ENCODE measurements at regions not wholly inside any gene's neighbourhood (a gene's known extent, or its start where the extent isn't known, plus 50 kb on each side); places are given as distances from the start of the nearest gene placed in this dataset.
A peak's percentile ranks its signal among the peaks of the same experiment; 100 is the strongest.

GRCh38 chr7:49243521-49243920 is 319.2 kb downstream of the CDC14C start:
- Histone ChIP-seq H3K4me1 (replicated peaks; ENCODE audit: insufficient read depth) (no peaks in the 10 kb centered on the region), H3K27ac (no peak overlapping the region), H4K20me1 (ENCODE audit: insufficient read depth) (no peaks in the 10 kb centered on the region), H3K36me3 (ENCODE audit: low read depth) (no peaks in the 10 kb centered on the region), H3K79me2 (ENCODE audit: low read depth) (no peaks in the 10 kb centered on the region), H2AFZ (no peak overlapping the region), H3K27me3 (ENCODE audit: insufficient read depth, low read depth) (no peaks in the 10 kb centered on the region), H3K9me2 (ENCODE audit: insufficient read depth) (no peaks in the 10 kb centered on the region), H3K9me3 (ENCODE audit: insufficient read depth, low read depth) (no peaks in the 10 kb centered on the region), H3K4me2 (no peak overlapping the region), H3K4me3 (no peak overlapping the region), H3F3A (ENCODE audit: insufficient read depth, low read depth) (no peaks in the 10 kb centered on the region)
- ChIA-PET POLR2A (ENCODE audit: unreplicated experiment) (no interaction called here), CTCF (no interaction called here)
- intact Hi-C loops (cut with micrococcal nuclease; ENCODE audit: unreplicated experiment) = no loop called here
- peak; percentile 32; the same call in 1 of the 2 replicates for TF ChIP-seq CTCF (conservative IDR thresholded peaks at IDR 0.05)
- no peak for TF ChIP-seq EZH2 (IDR thresholded peaks at IDR 0.05; ENCODE audit: low read depth)
- no TSS peak for BruUV-seq (replicated peaks)
- no peak for DNase-seq

GRCh38 chr7:49244543-49244942 is 320.2 kb downstream of the CDC14C start:
- CTCF ChIA-PET = no interaction called here
- H3F3A ChIP-seq (ENCODE audit: insufficient read depth, low read depth) = no peaks in the 10 kb centered on the region

GRCh38 chr7:49245062-49245461 is 320.7 kb downstream of the CDC14C start:
- CTCF ChIA-PET = no interaction called here
- Histone ChIP-seq H3K4me2 (no peak overlapping the region), H3F3A (ENCODE audit: insufficient read depth, low read depth) (no peaks in the 10 kb centered on the region), H2AFZ (no peak overlapping the region), H3K79me2 (ENCODE audit: low read depth) (no peaks in the 10 kb centered on the region), H4K20me1 (ENCODE audit: insufficient read depth) (no peaks in the 10 kb centered on the region), H3K36me3 (ENCODE audit: low read depth) (no peaks in the 10 kb centered on the region), H3K4me1 (replicated peaks; ENCODE audit: insufficient read depth) (no peaks in the 10 kb centered on the region), H3K4me3 (no peak overlapping the region), H3K27me3 (ENCODE audit: insufficient read depth, low read depth) (no peaks in the 10 kb centered on the region), H3K27ac (no peak overlapping the region), H3K9me2 (ENCODE audit: insufficient read depth) (no peaks in the 10 kb centered on the region), H3K9me3 (ENCODE audit: insufficient read depth, low read depth) (no peaks in the 10 kb centered on the region)
- POLR2A ChIA-PET (ENCODE audit: unreplicated experiment) = no interaction called here
- intact Hi-C loops (cut with micrococcal nuclease; ENCODE audit: unreplicated experiment) = no loop called here
- no peak for DNase-seq
- BruUV-seq (replicated peaks) = no TSS peak
- TF ChIP-seq CTCF (conservative IDR thresholded peaks at IDR 0.05) (no peak), EZH2 (IDR thresholded peaks at IDR 0.05; ENCODE audit: low read depth) (no peak)

More at GRCh38 chr7:49244543-49244942, 320.2 kb downstream of the CDC14C start:
- BruUV-seq (replicated peaks) = no TSS peak
- no peaks in the 10 kb centered on the region for H3K4me1 ChIP-seq (replicated peaks; ENCODE audit: insufficient read depth)
- intact Hi-C loops (cut with micrococcal nuclease; ENCODE audit: unreplicated experiment) = no loop called here
- no peaks in the 10 kb centered on the region for H3K9me3 ChIP-seq (ENCODE audit: insufficient read depth, low read depth)
- no peaks in the 10 kb centered on the region for H3K36me3 ChIP-seq (ENCODE audit: low read depth)
- H3K9me2 ChIP-seq (ENCODE audit: insufficient read depth) = no peaks in the 10 kb centered on the region
- TF ChIP-seq EZH2 (IDR thresholded peaks at IDR 0.05; ENCODE audit: low read depth) (no peak), CTCF (conservative IDR thresholded peaks at IDR 0.05) (no peak)
- no peaks in the 10 kb centered on the region for H4K20me1 ChIP-seq (ENCODE audit: insufficient read depth)
- POLR2A ChIA-PET (ENCODE audit: unreplicated experiment) = no interaction called here
- no peak overlapping the region for H3K27ac ChIP-seq
- H3K27me3 ChIP-seq (ENCODE audit: insufficient read depth, low read depth) = no peaks in the 10 kb centered on the region
- H3K79me2 ChIP-seq (ENCODE audit: low read depth) = no peaks in the 10 kb centered on the region
- H2AFZ ChIP-seq = no peak overlapping the region
- H3K4me2 ChIP-seq = no peak overlapping the region
- no peak overlapping the region for H3K4me3 ChIP-seq
- no peak for DNase-seq

Data from PC-9 (cell line).